SK-N-SH treated with all-trans-retinoic acid at 6 μM for 48 hours (cell line): ENCODE measurements at regions not wholly inside any gene's neighbourhood (a gene's known extent, or its start where the extent isn't known, plus 50 kb on each side); places are given as distances from the start of the nearest gene placed in this dataset.

Experiments used
- ATAC-seq: fragments of 200-7000 bp; cut with Tn5 transposase; 3 replicates; pipeline ENCODE4 v1.9.1; 2020; ENCODE audit warnings: mild to moderate bottlenecking, moderate library complexity
- ARNTL ChIP-seq: fragments of 450-650 bp; formaldehyde crosslinking; IDR thresholded peaks from 2 replicates; pipeline ENCODE4 v1.5.0; 2020; ENCODE audit warnings: low read depth, mild to moderate bottlenecking, moderate library complexity, borderline replicate concordance
- BACH2 ChIP-seq: fragments of 250-450 bp; sonication (Bioruptor Pico); IDR thresholded peaks from 2 replicates; pipeline ENCODE4 v1.9.0; 2021; ENCODE audit warnings: mild to moderate bottlenecking, borderline replicate concordance
- ESRRG ChIP-seq: fragments of 250-450 bp; sonication (Bioruptor Pico); IDR thresholded peaks from 2 replicates; pipeline ENCODE4 v1.6.1; 2021; ENCODE audit warnings: mild to moderate bottlenecking
- GLIS3 ChIP-seq: fragments of 250-450 bp; sonication (Bioruptor Pico); IDR thresholded peaks from 2 replicates; pipeline ENCODE4 v1.5.0; 2020; ENCODE audit warnings: mild to moderate bottlenecking, moderate library complexity
- ISL1 ChIP-seq: fragments of 250-450 bp; sonication (Bioruptor Pico); IDR thresholded peaks from 2 replicates; pipeline ENCODE4 v2.1.2; 2022; ENCODE audit warnings: mild to moderate bottlenecking, moderate library complexity
- OSR1 ChIP-seq: fragments of 250-450 bp; sonication (Bioruptor Pico); IDR thresholded peaks from 2 replicates; pipeline ENCODE4 v1.8.0; 2022; ENCODE audit warnings: moderate library complexity, mild to moderate bottlenecking, inconsistent platforms
- PPARA ChIP-seq: fragments of 250-450 bp; sonication (Bioruptor Pico); IDR thresholded peaks from 2 replicates; pipeline ENCODE4 v1.5.0; 2020; ENCODE audit warnings: mild to moderate bottlenecking, borderline replicate concordance
- RARB ChIP-seq: fragments of 250-450 bp; sonication (Bioruptor Pico); IDR thresholded peaks from 2 replicates; pipeline ENCODE4 v1.8.0; 2021; ENCODE audit warnings: mild to moderate bottlenecking, moderate library complexity
- TOX ChIP-seq: fragments of 250-450 bp; sonication (Bioruptor Pico); IDR thresholded peaks from 2 replicates; pipeline ENCODE4 v1.8.0; 2021; ENCODE audit warnings: mild to moderate bottlenecking, moderate library complexity, borderline replicate concordance
- ZC3H10 ChIP-seq: fragments of 250-450 bp; sonication (Bioruptor Pico); IDR thresholded peaks from 2 replicates; pipeline ENCODE4 v1.5.1; 2021; ENCODE audit warnings: mild to moderate bottlenecking, moderate library complexity
- ZFP3 ChIP-seq: fragments of 250-450 bp; sonication (Bioruptor Pico); IDR thresholded peaks from 2 replicates; pipeline ENCODE4 v1.5.0; 2020; ENCODE audit warnings: mild to moderate bottlenecking, moderate library complexity
- ZFP30 ChIP-seq: fragments of 450-650 bp; formaldehyde crosslinking; IDR thresholded peaks from 2 replicates; pipeline ENCODE4 v1.5.0; 2022; ENCODE audit warnings: mild to moderate bottlenecking, moderate library complexity
- ZNF565 ChIP-seq: fragments of 450-650 bp; formaldehyde crosslinking; conservative IDR thresholded peaks from 2 replicates; pipeline ENCODE4 v1.5.0; 2020; ENCODE audit warnings: low read depth, mild to moderate bottlenecking, moderate library complexity
- ZNF70 ChIP-seq: fragments of 450-650 bp; formaldehyde crosslinking; IDR thresholded peaks from 2 replicates; pipeline ENCODE4 v1.5.0; 2020; ENCODE audit warnings: mild to moderate bottlenecking, moderate library complexity
- TF ChIP-seq, protein P1 (sequence below): fragments of 250-450 bp; sonication (Bioruptor Pico); IDR thresholded peaks from 2 replicates; pipeline ENCODE4 v1.5.0; 2020; ENCODE audit warnings: mild to moderate bottlenecking, moderate library complexity
- TF ChIP-seq, protein P2 (sequence below): fragments of 250-450 bp; sonication (Bioruptor Pico); IDR thresholded peaks from 2 replicates; pipeline ENCODE4 v1.5.1; 2021; ENCODE audit warnings: mild to moderate bottlenecking, moderate library complexity
- TF ChIP-seq, protein P3 (sequence below): fragments of 250-450 bp; sonication (Bioruptor Pico); IDR thresholded peaks from 2 replicates; pipeline ENCODE4 v1.5.1; 2020; ENCODE audit warnings: low read depth, mild to moderate bottlenecking, moderate library complexity
- TF ChIP-seq, protein P4 (sequence below): fragments of 250-450 bp; sonication (Bioruptor Pico); IDR thresholded peaks from 2 replicates; pipeline ENCODE4 v1.8.0; 2021; ENCODE audit warnings: low read depth, mild to moderate bottlenecking, moderate library complexity, borderline replicate concordance

- no peak for ATAC-seq
- TF ChIP-seq OSR1 (CRISPR knock-in tag) (no peak), ZNF70 (CRISPR knock-in tag) (no peak), ZC3H10 (no peak)
Observed at GRCh38 chr9:22700171-22700570, 253.5 kb downstream of the DMRTA1 start.

DNA sequence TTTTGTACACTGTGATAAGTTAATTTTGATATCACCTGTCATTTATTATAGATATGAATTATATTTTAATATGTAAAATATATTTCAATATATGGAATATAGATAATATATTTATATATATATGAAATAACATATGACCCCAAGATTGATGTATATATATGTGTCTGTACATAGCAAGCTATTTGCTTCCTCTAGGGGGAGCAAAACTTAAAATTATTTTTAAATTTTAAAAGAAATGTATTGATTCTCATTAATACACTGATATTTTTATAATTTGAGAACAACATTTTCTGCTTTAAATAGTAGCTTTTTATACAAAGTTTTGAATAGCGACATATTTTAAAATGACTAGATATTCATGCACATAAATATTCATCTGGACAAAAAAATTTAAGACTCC, 272.0 kb downstream of the DMRTA1 start:
- ATAC-seq = no peak
- TF ChIP-seq ISL1 = no peak
- TF ChIP-seq, protein P1, sequence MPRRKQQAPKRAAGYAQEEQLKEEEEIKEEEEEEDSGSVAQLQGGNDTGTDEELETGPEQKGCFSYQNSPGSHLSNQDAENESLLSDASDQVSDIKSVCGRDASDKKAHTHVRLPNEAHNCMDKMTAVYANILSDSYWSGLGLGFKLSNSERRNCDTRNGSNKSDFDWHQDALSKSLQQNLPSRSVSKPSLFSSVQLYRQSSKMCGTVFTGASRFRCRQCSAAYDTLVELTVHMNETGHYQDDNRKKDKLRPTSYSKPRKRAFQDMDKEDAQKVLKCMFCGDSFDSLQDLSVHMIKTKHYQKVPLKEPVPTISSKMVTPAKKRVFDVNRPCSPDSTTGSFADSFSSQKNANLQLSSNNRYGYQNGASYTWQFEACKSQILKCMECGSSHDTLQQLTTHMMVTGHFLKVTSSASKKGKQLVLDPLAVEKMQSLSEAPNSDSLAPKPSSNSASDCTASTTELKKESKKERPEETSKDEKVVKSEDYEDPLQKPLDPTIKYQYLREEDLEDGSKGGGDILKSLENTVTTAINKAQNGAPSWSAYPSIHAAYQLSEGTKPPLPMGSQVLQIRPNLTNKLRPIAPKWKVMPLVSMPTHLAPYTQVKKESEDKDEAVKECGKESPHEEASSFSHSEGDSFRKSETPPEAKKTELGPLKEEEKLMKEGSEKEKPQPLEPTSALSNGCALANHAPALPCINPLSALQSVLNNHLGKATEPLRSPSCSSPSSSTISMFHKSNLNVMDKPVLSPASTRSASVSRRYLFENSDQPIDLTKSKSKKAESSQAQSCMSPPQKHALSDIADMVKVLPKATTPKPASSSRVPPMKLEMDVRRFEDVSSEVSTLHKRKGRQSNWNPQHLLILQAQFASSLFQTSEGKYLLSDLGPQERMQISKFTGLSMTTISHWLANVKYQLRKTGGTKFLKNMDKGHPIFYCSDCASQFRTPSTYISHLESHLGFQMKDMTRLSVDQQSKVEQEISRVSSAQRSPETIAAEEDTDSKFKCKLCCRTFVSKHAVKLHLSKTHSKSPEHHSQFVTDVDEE = no peak

DNA sequence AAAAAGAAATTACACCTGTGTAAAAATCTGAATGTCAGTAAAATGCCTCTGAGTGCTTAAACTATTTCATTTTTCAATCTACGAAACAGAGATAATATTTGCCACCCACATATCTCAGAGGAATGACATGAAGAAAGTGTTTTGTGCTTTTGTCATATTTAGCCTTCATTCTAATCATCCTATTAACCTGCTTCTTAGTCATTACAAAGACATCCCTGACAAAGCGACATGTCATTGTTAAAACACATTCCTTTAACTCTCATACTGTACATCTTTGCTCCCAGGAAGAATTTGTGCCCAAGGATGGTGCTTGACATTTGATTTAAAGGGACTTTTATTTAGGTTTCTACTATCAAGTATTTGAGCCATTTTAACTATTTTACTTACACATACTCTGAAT, 275.9 kb downstream of the DMRTA1 start:
- ATAC-seq = no peak
- no peak for TF ChIP-seq ARNTL (CRISPR knock-in tag)
- TF ChIP-seq TOX (CRISPR knock-in tag) = no peak
- TF ChIP-seq ZNF565 = no peak
- no peak for TF ChIP-seq ISL1
- TF ChIP-seq ESRRG = no peak
- no peak for TF ChIP-seq ZC3H10
- TF ChIP-seq OSR1 (CRISPR knock-in tag) = no peak
- no peak for TF ChIP-seq BACH2 (CRISPR knock-in tag)
- TF ChIP-seq, protein P2, sequence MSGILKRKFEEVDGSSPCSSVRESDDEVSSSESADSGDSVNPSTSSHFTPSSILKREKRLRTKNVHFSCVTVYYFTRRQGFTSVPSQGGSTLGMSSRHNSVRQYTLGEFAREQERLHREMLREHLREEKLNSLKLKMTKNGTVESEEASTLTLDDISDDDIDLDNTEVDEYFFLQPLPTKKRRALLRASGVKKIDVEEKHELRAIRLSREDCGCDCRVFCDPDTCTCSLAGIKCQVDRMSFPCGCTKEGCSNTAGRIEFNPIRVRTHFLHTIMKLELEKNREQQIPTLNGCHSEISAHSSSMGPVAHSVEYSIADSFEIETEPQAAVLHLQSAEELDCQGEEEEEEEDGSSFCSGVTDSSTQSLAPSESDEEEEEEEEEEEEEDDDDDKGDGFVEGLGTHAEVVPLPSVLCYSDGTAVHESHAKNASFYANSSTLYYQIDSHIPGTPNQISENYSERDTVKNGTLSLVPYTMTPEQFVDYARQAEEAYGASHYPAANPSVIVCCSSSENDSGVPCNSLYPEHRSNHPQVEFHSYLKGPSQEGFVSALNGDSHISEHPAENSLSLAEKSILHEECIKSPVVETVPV (CRISPR knock-in tag) = no peak
- no peak for TF ChIP-seq ZFP3 (CRISPR knock-in tag)

- ATAC-seq = no peak
- TF ChIP-seq ZC3H10 (no peak), PPARA (CRISPR knock-in tag) (no peak), ZFP3 (CRISPR knock-in tag) (no peak), GLIS3 (CRISPR knock-in tag) (no peak), ZNF70 (CRISPR knock-in tag) (no peak), TOX (CRISPR knock-in tag) (no peak), OSR1 (CRISPR knock-in tag) (no peak), RARB (CRISPR knock-in tag) (no peak), ISL1 (no peak), ESRRG (no peak), ZFP30 (CRISPR knock-in tag) (no peak), ARNTL (CRISPR knock-in tag) (no peak)
- TF ChIP-seq, protein P2 (CRISPR knock-in tag) = no peak
- TF ChIP-seq, protein P3, sequence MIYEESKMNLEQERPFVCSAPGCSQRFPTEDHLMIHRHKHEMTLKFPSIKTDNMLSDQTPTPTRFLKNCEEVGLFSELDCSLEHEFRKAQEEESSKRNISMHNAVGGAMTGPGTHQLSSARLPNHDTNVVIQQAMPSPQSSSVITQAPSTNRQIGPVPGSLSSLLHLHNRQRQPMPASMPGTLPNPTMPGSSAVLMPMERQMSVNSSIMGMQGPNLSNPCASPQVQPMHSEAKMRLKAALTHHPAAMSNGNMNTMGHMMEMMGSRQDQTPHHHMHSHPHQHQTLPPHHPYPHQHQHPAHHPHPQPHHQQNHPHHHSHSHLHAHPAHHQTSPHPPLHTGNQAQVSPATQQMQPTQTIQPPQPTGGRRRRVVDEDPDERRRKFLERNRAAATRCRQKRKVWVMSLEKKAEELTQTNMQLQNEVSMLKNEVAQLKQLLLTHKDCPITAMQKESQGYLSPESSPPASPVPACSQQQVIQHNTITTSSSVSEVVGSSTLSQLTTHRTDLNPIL (CRISPR knock-in tag) = no peak
- TF ChIP-seq, protein P4, sequence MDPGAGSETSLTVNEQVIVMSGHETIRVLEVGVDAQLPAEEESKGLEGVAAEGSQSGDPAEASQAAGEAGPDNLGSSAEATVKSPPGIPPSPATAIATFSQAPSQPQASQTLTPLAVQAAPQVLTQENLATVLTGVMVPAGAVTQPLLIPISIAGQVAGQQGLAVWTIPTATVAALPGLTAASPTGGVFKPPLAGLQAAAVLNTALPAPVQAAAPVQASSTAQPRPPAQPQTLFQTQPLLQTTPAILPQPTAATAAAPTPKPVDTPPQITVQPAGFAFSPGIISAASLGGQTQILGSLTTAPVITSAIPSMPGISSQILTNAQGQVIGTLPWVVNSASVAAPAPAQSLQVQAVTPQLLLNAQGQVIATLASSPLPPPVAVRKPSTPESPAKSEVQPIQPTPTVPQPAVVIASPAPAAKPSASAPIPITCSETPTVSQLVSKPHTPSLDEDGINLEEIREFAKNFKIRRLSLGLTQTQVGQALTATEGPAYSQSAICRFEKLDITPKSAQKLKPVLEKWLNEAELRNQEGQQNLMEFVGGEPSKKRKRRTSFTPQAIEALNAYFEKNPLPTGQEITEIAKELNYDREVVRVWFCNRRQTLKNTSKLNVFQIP (CRISPR knock-in tag) = no peak
Observed at GRCh38 chr9:22731786-22732185, 285.2 kb downstream of the DMRTA1 start.

GRCh38 chr9:22739712-22740111, 293.1 kb downstream of the DMRTA1 start:
- no peak for ATAC-seq
- no peak for TF ChIP-seq ZNF565
- no peak for TF ChIP-seq ESRRG
- TF ChIP-seq ZFP30 (CRISPR knock-in tag) = no peak
- TF ChIP-seq, protein P4 (CRISPR knock-in tag) = no peak
- TF ChIP-seq PPARA (CRISPR knock-in tag) = no peak
- no peak for TF ChIP-seq TOX (CRISPR knock-in tag)
- TF ChIP-seq, protein P1 = no peak
- TF ChIP-seq ZFP3 (CRISPR knock-in tag) = no peak
- TF ChIP-seq RARB (CRISPR knock-in tag) = no peak
- TF ChIP-seq ARNTL (CRISPR knock-in tag) = no peak
